Thoracic aorta (tissue), 2 donors: ENCODE measurements at regions not wholly inside any gene's neighbourhood (a gene's known extent, or its start where the extent isn't known, plus 50 kb on each side); places are given as distances from the start of the nearest gene placed in this dataset.

Experiments
- ATAC-seq: fragments of 150-250 bp; one replicate; pipeline ENCODE4 v1.8.0; 2017; ENCODE audit warnings: low read depth; ENCODE audit not compliant: insufficient number of reproducible peaks, low FRiP score
- DNase-seq: peaks from one replicate; pipeline ENCODE4 v3.0.0-alpha.2; 2020; ENCODE audit warnings: low spot score
- H3K27ac ChIP-seq, 2 donors: fragments of 200-600 bp; sonication (generic); 1 replicate in 1 of 2; 2 replicates in 1 of 2; pipeline ENCODE4 v1.5.1; 2016; ENCODE audit warnings: mild to moderate bottlenecking in 2 of 2, moderate library complexity in 2 of 2
- H3K27me3 ChIP-seq: fragments of 200-600 bp; sonication (generic); replicated peaks from 2 replicates; pipeline ENCODE4 v1.6.0; 2016; ENCODE audit warnings: mild to moderate bottlenecking; ENCODE audit not compliant: insufficient read depth
- H3K36me3 ChIP-seq: fragments of 200-600 bp; sonication (generic); one replicate; pipeline ENCODE4 v1.5.1; 2016
- H3K4me1 ChIP-seq, 2 donors: fragments of 200-600 bp; sonication (generic); 1 replicate in 1 of 2; 2 replicates in 1 of 2; pipeline versions ENCODE4 v1.5.1 to v1.6.0; 2016; ENCODE audit warnings: low read depth in 2 of 2, mild to moderate bottlenecking in 1 of 2; ENCODE audit not compliant: control insufficient read depth in 1 of 2
- H3K4me3 ChIP-seq: fragments of 200-600 bp; sonication (generic); 2 replicates; pipeline ENCODE4 v1.5.1; 2016; ENCODE audit warnings: mild to moderate bottlenecking
- H3K9me3 ChIP-seq: fragments of 200-600 bp; sonication (generic); 2 replicates; pipeline ENCODE4 v1.5.1; 2016
- CTCF ChIP-seq: fragments of 200-600 bp; sonication (generic); IDR thresholded peaks from one replicate; pipeline ENCODE4 v1.5.1; 2019; ENCODE audit warnings: antibody characterized with exemption

GRCh38 chr10:91046869-91047268 is 126.0 kb upstream of the ANKRD1 start:
- peaks cover 14 to 46% of the 10 kb centered on the region in 2 donors for H3K4me1 ChIP-seq
- no peak overlapping the region for H3K4me3 ChIP-seq
- no peaks in the 10 kb centered on the region for H3K9me3 ChIP-seq
- peak; percentile 16 for ATAC-seq
- DNase-seq: no peak
- H3K27me3 ChIP-seq: no peaks in the 10 kb centered on the region
- no peak for TF ChIP-seq CTCF
- H3K27ac ChIP-seq: peak overlapping the region in 1 of 2 donors; percentile 32
- no peaks in the 10 kb centered on the region for H3K36me3 ChIP-seq

DNA sequence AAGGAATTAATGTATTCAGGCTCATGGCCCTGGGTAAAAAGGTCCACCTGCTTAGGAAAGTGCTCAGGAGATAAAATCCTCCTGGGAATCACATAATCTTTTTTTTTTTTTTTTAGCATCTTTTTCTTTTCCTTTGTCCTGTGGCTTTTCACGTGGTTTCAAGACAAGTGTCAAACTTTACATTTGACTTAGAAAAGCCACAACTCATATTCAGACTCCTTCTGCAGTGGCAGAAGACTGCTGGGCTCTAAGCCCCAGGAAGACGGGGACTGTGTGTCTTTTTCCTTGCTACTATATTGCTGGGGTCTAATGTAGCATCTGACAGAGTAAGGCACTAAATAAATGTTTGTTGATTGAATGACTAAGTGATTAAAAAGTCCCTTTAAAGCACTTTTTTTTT is 127.5 kb upstream of the ANKRD1 start:
- Histone ChIP-seq H3K27me3 (no peaks in the 10 kb centered on the region), H3K27ac (no peak overlapping the region), H3K36me3 (no peaks in the 10 kb centered on the region), H3K4me1 (peaks cover 17 to 51% of the 10 kb centered on the region in 2 donors), H3K4me3 (no peak overlapping the region), H3K9me3 (no peaks in the 10 kb centered on the region)
- no peak for ATAC-seq
- TF ChIP-seq CTCF: no peak
- no peak for DNase-seq

DNA sequence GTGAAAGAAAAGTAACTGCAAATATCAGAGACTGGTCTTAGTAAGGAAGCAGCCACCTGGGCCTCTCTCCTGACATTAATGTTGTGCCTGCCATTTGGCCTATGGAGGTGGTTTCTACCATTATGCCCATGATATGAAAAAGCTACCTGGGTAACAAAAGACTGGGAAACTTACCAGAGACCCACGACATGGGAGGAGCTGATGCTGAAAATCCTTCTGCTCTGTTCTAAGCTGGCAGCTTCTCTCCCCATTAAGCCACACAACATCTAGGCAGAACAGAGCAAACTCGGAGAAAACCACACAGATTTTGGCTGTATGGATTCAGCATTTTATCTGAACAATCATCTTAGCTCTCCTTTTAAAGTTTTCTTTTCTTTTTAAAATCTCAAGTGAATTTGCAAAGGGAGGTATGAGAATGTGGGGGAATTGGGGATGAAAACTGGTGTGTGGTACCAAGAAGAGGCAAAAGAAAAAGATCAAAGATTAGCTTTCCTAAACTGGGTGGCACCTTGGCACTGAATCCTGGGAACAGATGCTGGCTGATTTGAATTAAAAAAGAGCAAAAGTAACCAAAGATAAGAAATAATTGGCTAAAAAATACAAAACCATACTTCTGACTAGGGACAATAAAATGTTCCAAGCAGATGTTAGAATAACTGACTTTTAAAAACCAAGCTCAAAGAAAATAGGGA is 128.6 kb upstream of the ANKRD1 start:
- H3K4me1 ChIP-seq: peaks cover 17 to 51% of the 10 kb centered on the region in 2 donors
- H3K27ac ChIP-seq: peak overlapping the region; percentile 33 to 45
- no peaks in the 10 kb centered on the region for H3K27me3 ChIP-seq
- H3K4me3 ChIP-seq: no peak overlapping the region
- no peak for DNase-seq
- no peak for ATAC-seq
- TF ChIP-seq CTCF: no peak
- no peaks in the 10 kb centered on the region for H3K9me3 ChIP-seq
- no peaks in the 10 kb centered on the region for H3K36me3 ChIP-seq

- H3K4me1 ChIP-seq: peaks cover 17 to 51% of the 10 kb centered on the region in 2 donors
- no peak for TF ChIP-seq CTCF
- H3K27ac ChIP-seq: peak overlapping the region in 1 of 2 donors; percentile 33
- H3K36me3 ChIP-seq: no peaks in the 10 kb centered on the region
- no peak overlapping the region for H3K4me3 ChIP-seq
- no peak for ATAC-seq
- no peaks in the 10 kb centered on the region for H3K27me3 ChIP-seq
- no peak for DNase-seq
- no peaks in the 10 kb centered on the region for H3K9me3 ChIP-seq
These were observed 129.1 kb upstream of the ANKRD1 start for GRCh38 chr10:91049988-91050360.

DNA sequence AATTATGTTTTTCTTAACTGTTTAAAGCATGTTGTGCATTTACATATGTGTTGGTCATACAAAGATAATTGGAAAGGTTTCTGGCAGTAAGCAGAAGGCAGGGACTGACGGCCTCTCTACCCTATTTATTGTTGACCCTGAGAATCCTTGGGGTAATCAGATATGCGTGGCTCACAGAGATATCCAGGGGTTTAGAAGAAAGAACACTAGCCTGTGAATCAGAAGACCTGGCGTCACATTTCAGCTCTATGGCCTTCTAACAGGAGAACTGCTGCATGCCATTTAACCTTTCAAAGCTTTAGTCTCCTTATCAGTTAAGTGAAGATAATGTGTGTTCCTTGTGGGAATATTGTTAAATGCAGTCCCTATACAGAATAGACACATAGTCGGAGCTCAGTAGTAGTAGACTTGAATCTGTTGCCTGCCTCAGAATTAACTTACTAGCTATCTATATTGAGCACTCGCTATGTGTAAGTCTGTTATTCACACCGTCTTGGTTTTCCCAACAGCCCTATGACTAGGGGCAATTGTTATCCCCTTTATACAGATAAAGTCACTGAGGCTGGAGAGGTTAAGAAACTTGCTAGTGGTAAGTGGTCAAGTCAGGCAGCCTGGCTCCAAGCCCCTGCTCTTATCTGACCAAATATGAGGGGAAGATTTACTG is 129.6 kb upstream of the ANKRD1 start:
- no peak for DNase-seq
- ATAC-seq: no peak
- TF ChIP-seq CTCF: no peak
- H3K27ac ChIP-seq: no peak overlapping the region
- H3K4me1 ChIP-seq: peaks cover 17 to 51% of the 10 kb centered on the region in 2 donors
- H3K4me3 ChIP-seq: no peak overlapping the region
- H3K9me3 ChIP-seq: no peaks in the 10 kb centered on the region
- no peaks in the 10 kb centered on the region for H3K36me3 ChIP-seq
- H3K27me3 ChIP-seq: no peaks in the 10 kb centered on the region
